ENCODE measurements at regions not wholly inside any gene's neighbourhood (a gene's known extent, or its start where the extent isn't known, plus 50 kb on each side); places are given as distances from the start of the nearest gene placed in this dataset.
A peak's percentile ranks its signal among the peaks of the same experiment; 100 is the strongest.

GRCh38 chr16:86774931-86775330 is 196.6 kb downstream of the FOXL1 start:
- no peaks in the 10 kb centered on the region for H3K27me3 ChIP-seq (ENCODE audit: control insufficient read depth, insufficient read depth, low read length, poor library complexity, severe bottlenecking)
- H3K36me3 ChIP-seq (ENCODE audit: control insufficient read depth, insufficient read depth, low read length), result no peaks in the 10 kb centered on the region
- Mint-ChIP-seq H3K4me1 (peaks cover 14% of the 10 kb centered on the region), H3K27ac (no peak overlapping the region), H3K9me3 (no peaks in the 10 kb centered on the region), H3K4me3 (no peak overlapping the region), H3K36me3 (ENCODE audit: low read depth) (no peaks in the 10 kb centered on the region), H3K27me3 (ENCODE audit: insufficient read depth) (peaks cover 9% of the 10 kb centered on the region)
- no peak overlapping the region for H3K9ac ChIP-seq (ENCODE audit: extremely low read depth, low read length, poor library complexity, severe bottlenecking)
- no peaks in the 10 kb centered on the region for H3K9me3 ChIP-seq (ENCODE audit: control insufficient read depth, low read length)
- TF ChIP-seq, protein P1, sequence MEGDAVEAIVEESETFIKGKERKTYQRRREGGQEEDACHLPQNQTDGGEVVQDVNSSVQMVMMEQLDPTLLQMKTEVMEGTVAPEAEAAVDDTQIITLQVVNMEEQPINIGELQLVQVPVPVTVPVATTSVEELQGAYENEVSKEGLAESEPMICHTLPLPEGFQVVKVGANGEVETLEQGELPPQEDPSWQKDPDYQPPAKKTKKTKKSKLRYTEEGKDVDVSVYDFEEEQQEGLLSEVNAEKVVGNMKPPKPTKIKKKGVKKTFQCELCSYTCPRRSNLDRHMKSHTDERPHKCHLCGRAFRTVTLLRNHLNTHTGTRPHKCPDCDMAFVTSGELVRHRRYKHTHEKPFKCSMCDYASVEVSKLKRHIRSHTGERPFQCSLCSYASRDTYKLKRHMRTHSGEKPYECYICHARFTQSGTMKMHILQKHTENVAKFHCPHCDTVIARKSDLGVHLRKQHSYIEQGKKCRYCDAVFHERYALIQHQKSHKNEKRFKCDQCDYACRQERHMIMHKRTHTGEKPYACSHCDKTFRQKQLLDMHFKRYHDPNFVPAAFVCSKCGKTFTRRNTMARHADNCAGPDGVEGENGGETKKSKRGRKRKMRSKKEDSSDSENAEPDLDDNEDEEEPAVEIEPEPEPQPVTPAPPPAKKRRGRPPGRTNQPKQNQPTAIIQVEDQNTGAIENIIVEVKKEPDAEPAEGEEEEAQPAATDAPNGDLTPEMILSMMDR (conservative IDR thresholded peaks at IDR 0.05), result no peak
- no peaks in the 10 kb centered on the region for H3K4me1 ChIP-seq (ENCODE audit: control insufficient read depth, insufficient read depth, low read length)
- H3K4me3 ChIP-seq (ENCODE audit: low read length), result no peak overlapping the region
- DNase-seq, result peak; percentile 42
- no peak overlapping the region for H3K27ac ChIP-seq (ENCODE audit: low read depth, low read length)
- 95 to 100% methylated on average over 10 to 12 of the region's 12 CpGs for WGBS, 2 experiments (ENCODE audit: insufficient coverage in 1 of 2, insufficient read length in 1 of 2)

DNA sequence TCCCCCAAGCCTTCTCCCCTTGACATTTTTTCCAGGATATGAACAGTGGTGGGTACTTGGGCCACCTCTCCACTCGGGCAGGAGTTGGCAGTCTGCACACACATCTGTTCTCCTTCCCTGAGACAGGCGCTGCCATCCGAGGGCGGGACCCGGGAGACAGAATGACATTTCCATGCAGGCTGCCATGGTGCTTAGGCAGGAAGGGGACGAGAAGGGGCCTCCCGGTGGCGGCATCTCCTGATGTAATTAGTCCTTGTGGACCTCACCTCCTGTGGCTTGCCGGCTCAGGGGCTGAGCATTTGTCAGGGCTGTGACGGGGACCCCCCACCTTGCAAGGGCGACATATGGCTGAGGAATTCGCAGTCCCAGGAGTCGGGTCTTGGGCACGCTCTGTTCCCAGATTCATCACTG is 197.2 kb downstream of the FOXL1 start:
- Mint-ChIP-seq H3K4me3 (no peak overlapping the region), H3K4me1 (peaks cover 14% of the 10 kb centered on the region), H3K27me3 (ENCODE audit: insufficient read depth) (peaks cover 9% of the 10 kb centered on the region), H3K27ac (no peak overlapping the region), H3K9me3 (no peaks in the 10 kb centered on the region), H3K36me3 (ENCODE audit: low read depth) (no peaks in the 10 kb centered on the region)
- no peaks in the 10 kb centered on the region for H3K27me3 ChIP-seq (ENCODE audit: control insufficient read depth, insufficient read depth, low read length, poor library complexity, severe bottlenecking)
- peak; percentile 68 for DNase-seq
- TF ChIP-seq, protein P1 (conservative IDR thresholded peaks at IDR 0.05), result no peak
- WGBS, 2 experiments (ENCODE audit: insufficient coverage in 1 of 2, insufficient read length in 1 of 2), result 70 to 78% methylated on average over 8 to 14 of the region's 14 CpGs
- H3K36me3 ChIP-seq (ENCODE audit: control insufficient read depth, insufficient read depth, low read length), result no peaks in the 10 kb centered on the region
- no peak overlapping the region for H3K9ac ChIP-seq (ENCODE audit: extremely low read depth, low read length, poor library complexity, severe bottlenecking)
- no peaks in the 10 kb centered on the region for H3K9me3 ChIP-seq (ENCODE audit: control insufficient read depth, low read length)
- H3K4me1 ChIP-seq (ENCODE audit: control insufficient read depth, insufficient read depth, low read length), result no peaks in the 10 kb centered on the region
- H3K4me3 ChIP-seq (ENCODE audit: low read length), result no peak overlapping the region
- H3K27ac ChIP-seq (ENCODE audit: low read depth, low read length), result no peak overlapping the region

- H3K9me3 ChIP-seq (ENCODE audit: control insufficient read depth, low read length), result no peaks in the 10 kb centered on the region
These were observed 199.1 kb downstream of the FOXL1 start for GRCh38 chr16:86777381-86777946.

More at GRCh38 chr16:86777381-86777946, 199.1 kb downstream of the FOXL1 start:
- WGBS, 2 experiments (ENCODE audit: insufficient coverage in 1 of 2, insufficient read length in 1 of 2), result 82% methylated on average over 4 of the region's 4 CpGs; no CpG with 5 or more reads in 1 of the 2 experiments
- Histone ChIP-seq H3K27ac (ENCODE audit: low read depth, low read length) (no peak overlapping the region), H3K27me3 (ENCODE audit: control insufficient read depth, insufficient read depth, low read length, poor library complexity, severe bottlenecking) (no peaks in the 10 kb centered on the region), H3K4me1 (ENCODE audit: control insufficient read depth, insufficient read depth, low read length) (no peaks in the 10 kb centered on the region), H3K9ac (ENCODE audit: extremely low read depth, low read length, poor library complexity, severe bottlenecking) (no peak overlapping the region), H3K4me3 (ENCODE audit: low read length) (no peak overlapping the region), H3K36me3 (ENCODE audit: control insufficient read depth, insufficient read depth, low read length) (no peaks in the 10 kb centered on the region)
- peaks cover 7% of the 10 kb centered on the region for H3K27me3 Mint-ChIP-seq (ENCODE audit: insufficient read depth)
- H3K4me3 Mint-ChIP-seq, result no peak overlapping the region
- H3K4me1 Mint-ChIP-seq, result peaks cover 11% of the 10 kb centered on the region
- no peaks in the 10 kb centered on the region for H3K36me3 Mint-ChIP-seq (ENCODE audit: low read depth)
- no peaks in the 10 kb centered on the region for H3K9me3 Mint-ChIP-seq
- no peak overlapping the region for H3K27ac Mint-ChIP-seq
- TF ChIP-seq, protein P1 (conservative IDR thresholded peaks at IDR 0.05), result no peak
- DNase-seq, result no peak

Data from endodermal cell (in vitro differentiated cells).